IPS DF 6.9 (cell line): ENCODE measurements at regions not wholly inside any gene's neighbourhood (a gene's known extent, or its start where the extent isn't known, plus 50 kb on each side); places are given as distances from the start of the nearest gene placed in this dataset.

ENCODE experiments used
- DNase-seq: peaks from one replicate; pipeline ENCODE4 v3.0.0-alpha.2; 2013; ENCODE audit warnings: low read depth, low spot score
- H3K27ac ChIP-seq: one replicate; pipeline ENCODE4 v1.5.1; 2013; ENCODE audit warnings: low read length, control low read depth
- H3K27me3 ChIP-seq: 2 replicates; pipeline ENCODE4 v1.6.1; 2013; ENCODE audit warnings: mild to moderate bottlenecking, low read length; ENCODE audit not compliant: control insufficient read depth, insufficient read depth
- H3K36me3 ChIP-seq: 2 replicates; pipeline ENCODE4 v1.6.1; 2013; ENCODE audit warnings: low read length; ENCODE audit not compliant: control insufficient read depth, insufficient read depth
- H3K4me1 ChIP-seq: 2 replicates; pipeline ENCODE4 v1.6.1; 2013; ENCODE audit warnings: low read length; ENCODE audit not compliant: control insufficient read depth, insufficient read depth
- H3K4me3 ChIP-seq: 2 replicates; pipeline ENCODE4 v1.5.1; 2013; ENCODE audit warnings: mild to moderate bottlenecking, low read length
- H3K9me3 ChIP-seq: 2 replicates; pipeline ENCODE4 v1.6.1; 2013; ENCODE audit warnings: low read length, inconsistent platforms; ENCODE audit not compliant: control insufficient read depth, insufficient read depth
- WGBS: extraction: QIAGEN DNeasy Blood & Tissue Kit; methylation state at CpG from one replicate; pipeline ENCODE4 v1.1.7; 2013; ENCODE audit warnings: mixed read lengths, missing lambda C conversion rate; ENCODE audit not compliant: insufficient read length, insufficient coverage; 5-methylcytosine and 5-hydroxymethylcytosine counted together

GRCh38 chr1:87638636-87639035 lies 310.0 kb downstream of the LMO4 start:
- H3K9me3 ChIP-seq = no peaks in the 10 kb centered on the region; the same call in 1 of the 2 replicates
- H3K4me3 ChIP-seq = no peak overlapping the region
- DNase-seq = no peak
- no peaks in the 10 kb centered on the region for H3K27me3 ChIP-seq
- H3K27ac ChIP-seq = no peak overlapping the region
- H3K4me1 ChIP-seq = peaks cover 2% of the 10 kb centered on the region; the same call in 1 of the 2 replicates
- no peaks in the 10 kb centered on the region for H3K36me3 ChIP-seq

DNA sequence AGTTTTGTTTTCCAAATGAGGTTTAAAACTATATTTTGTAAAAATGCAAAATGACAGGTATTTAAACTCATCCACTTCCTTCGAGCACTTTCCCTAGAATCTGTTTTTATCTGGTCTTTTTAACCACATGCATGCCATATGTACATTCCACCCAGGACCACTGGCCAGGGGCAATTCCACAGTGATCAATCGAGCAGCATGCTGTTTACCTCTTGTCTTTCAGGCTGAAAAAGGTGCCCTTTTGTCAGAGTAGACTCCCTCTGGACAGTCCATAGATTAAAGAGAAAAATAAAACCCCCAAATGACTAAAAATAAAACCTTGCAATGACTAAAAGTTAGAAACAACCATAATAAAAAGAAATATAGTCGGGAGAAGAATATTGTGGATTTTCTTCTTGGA lies 313.3 kb downstream of the LMO4 start:
- Histone ChIP-seq H3K4me1 (peaks cover 2% of the 10 kb centered on the region; the same call in 1 of the 2 replicates), H3K27ac (no peak overlapping the region), H3K36me3 (no peaks in the 10 kb centered on the region), H3K4me3 (no peak overlapping the region), H3K27me3 (no peaks in the 10 kb centered on the region), H3K9me3 (no peaks in the 10 kb centered on the region)
- DNase-seq = no peak
- no CpG with 5 or more reads among the region's 3 CpGs for WGBS

- Histone ChIP-seq H3K4me3 (no peak overlapping the region), H3K9me3 (no peaks in the 10 kb centered on the region), H3K27ac (no peak overlapping the region), H3K27me3 (no peaks in the 10 kb centered on the region), H3K4me1 (peaks cover 2% of the 10 kb centered on the region; the same call in 1 of the 2 replicates), H3K36me3 (no peaks in the 10 kb centered on the region)
- 100% methylated on average over 1 of the region's 3 CpGs for WGBS
- no peak for DNase-seq
Observed at GRCh38 chr1:87642581-87643221, 314.0 kb downstream of the LMO4 start.

- H3K4me3 ChIP-seq = no peak overlapping the region
- H3K9me3 ChIP-seq = no peaks in the 10 kb centered on the region
- no peaks in the 10 kb centered on the region for H3K27me3 ChIP-seq
- no peak overlapping the region for H3K27ac ChIP-seq
- no peaks in the 10 kb centered on the region for H3K36me3 ChIP-seq
- H3K4me1 ChIP-seq = peaks cover 2% of the 10 kb centered on the region; the same call in 1 of the 2 replicates
- no peak for DNase-seq
Observed at GRCh38 chr1:87644033-87644578, 315.4 kb downstream of the LMO4 start.

GRCh38 chr1:87644579-87645190 lies 316.0 kb downstream of the LMO4 start:
- WGBS = no CpG with 5 or more reads among the region's 7 CpGs
- H3K27ac ChIP-seq = no peak overlapping the region
- DNase-seq = no peak
- no peak overlapping the region for H3K4me3 ChIP-seq
- H3K9me3 ChIP-seq = no peaks in the 10 kb centered on the region
- H3K27me3 ChIP-seq = no peaks in the 10 kb centered on the region
- H3K36me3 ChIP-seq = no peaks in the 10 kb centered on the region
- H3K4me1 ChIP-seq = peaks cover 2% of the 10 kb centered on the region; the same call in 1 of the 2 replicates

DNA sequence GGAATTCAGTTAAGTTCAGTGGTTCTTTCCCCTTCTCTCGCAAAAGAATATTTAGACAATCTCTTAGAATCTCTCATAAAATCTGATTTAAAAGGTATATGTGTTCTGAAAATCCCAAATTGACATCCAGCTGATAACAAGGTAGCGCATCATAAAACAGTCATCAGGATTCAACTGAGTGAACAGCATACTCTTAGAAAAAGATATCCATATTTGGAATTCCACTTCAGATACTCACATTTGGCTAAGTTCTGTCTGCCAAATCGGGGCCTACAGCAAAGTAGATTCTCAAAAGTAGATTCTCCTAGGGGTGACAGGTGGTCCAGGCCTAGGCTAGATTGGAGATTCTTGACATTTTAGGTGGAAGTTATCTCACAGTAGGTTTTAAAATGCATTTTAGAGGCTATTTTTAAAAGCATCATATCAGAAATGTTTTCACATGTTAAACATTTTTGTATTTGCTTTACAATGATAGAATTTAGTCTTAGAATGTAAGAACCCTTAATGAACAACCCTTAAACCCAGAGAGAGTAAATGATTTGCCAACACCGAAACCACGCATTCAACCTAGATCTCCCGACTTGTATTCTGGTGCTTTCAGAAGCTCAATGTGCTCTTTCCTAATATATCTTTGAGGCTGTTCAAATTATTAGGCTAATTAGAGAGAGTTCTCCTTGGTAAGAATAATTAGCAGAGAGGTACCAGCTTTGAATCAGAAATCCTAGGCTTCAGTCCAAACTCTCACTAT lies 318.9 kb downstream of the LMO4 start:
- no CpG with 5 or more reads among the region's 6 CpGs for WGBS
- no peak overlapping the region for H3K27ac ChIP-seq
- H3K4me1 ChIP-seq = no peaks in the 10 kb centered on the region
- no peak for DNase-seq
- no peaks in the 10 kb centered on the region for H3K9me3 ChIP-seq
- no peaks in the 10 kb centered on the region for H3K36me3 ChIP-seq
- no peak overlapping the region for H3K4me3 ChIP-seq
- no peaks in the 10 kb centered on the region for H3K27me3 ChIP-seq

GRCh38 chr1:87648323-87649119 lies 319.8 kb downstream of the LMO4 start:
- no peaks in the 10 kb centered on the region for H3K4me1 ChIP-seq
- no CpG with 5 or more reads among the region's 4 CpGs for WGBS
- no peaks in the 10 kb centered on the region for H3K27me3 ChIP-seq
- H3K4me3 ChIP-seq = no peak overlapping the region
- H3K27ac ChIP-seq = no peak overlapping the region
- H3K36me3 ChIP-seq = no peaks in the 10 kb centered on the region
- DNase-seq = no peak
- H3K9me3 ChIP-seq = no peaks in the 10 kb centered on the region

DNA sequence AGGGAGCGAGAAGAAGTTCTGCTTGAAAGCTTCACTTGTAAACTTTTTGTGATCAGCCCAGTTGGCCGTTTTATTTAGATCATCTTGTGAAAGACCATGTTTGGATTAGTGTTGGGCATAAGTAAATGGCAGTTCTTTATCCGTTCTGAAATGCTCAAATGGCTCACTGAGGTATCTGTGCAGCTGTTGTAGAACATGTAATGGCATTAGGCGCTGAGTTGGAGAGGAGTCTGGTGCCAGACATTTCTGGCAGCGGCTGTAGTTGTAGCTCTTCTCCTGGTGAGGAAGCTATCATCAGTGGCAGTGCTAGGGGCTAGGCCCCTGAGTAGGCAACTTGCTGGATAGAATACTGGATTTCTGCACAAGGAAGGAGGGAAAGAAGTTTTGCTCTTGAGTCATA lies 321.6 kb downstream of the LMO4 start:
- H3K9me3 ChIP-seq = no peaks in the 10 kb centered on the region
- H3K27me3 ChIP-seq = no peaks in the 10 kb centered on the region
- no peak overlapping the region for H3K4me3 ChIP-seq
- no CpG with 5 or more reads among the region's 5 CpGs for WGBS
- H3K4me1 ChIP-seq = no peaks in the 10 kb centered on the region
- no peak for DNase-seq
- no peaks in the 10 kb centered on the region for H3K36me3 ChIP-seq
- no peak overlapping the region for H3K27ac ChIP-seq

GRCh38 chr1:87652176-87652575 lies 323.5 kb downstream of the LMO4 start:
- Histone ChIP-seq H3K27me3 (no peaks in the 10 kb centered on the region), H3K27ac (no peak overlapping the region), H3K36me3 (no peaks in the 10 kb centered on the region), H3K4me3 (no peak overlapping the region), H3K4me1 (no peaks in the 10 kb centered on the region), H3K9me3 (no peaks in the 10 kb centered on the region)
- no peak for DNase-seq
- WGBS = no CpG with 5 or more reads among the region's 3 CpGs

GRCh38 chr1:87665151-87665550 lies 336.5 kb downstream of the LMO4 start:
- Histone ChIP-seq H3K4me3 (no peak overlapping the region), H3K36me3 (no peaks in the 10 kb centered on the region), H3K27ac (no peak overlapping the region), H3K4me1 (no peaks in the 10 kb centered on the region), H3K9me3 (no peaks in the 10 kb centered on the region), H3K27me3 (no peaks in the 10 kb centered on the region)
- no CpG with 5 or more reads among the region's 2 CpGs for WGBS
- DNase-seq = no peak
